HuH-7.5 (cell line): ENCODE measurements at regions not wholly inside any gene's neighbourhood (a gene's known extent, or its start where the extent isn't known, plus 50 kb on each side); places are given as distances from the start of the nearest gene placed in this dataset.

Experiments
- DNase-seq: peaks from one replicate; pipeline ENCODE4 v3.0.0; 2011; ENCODE audit warnings: low spot score

DNA sequence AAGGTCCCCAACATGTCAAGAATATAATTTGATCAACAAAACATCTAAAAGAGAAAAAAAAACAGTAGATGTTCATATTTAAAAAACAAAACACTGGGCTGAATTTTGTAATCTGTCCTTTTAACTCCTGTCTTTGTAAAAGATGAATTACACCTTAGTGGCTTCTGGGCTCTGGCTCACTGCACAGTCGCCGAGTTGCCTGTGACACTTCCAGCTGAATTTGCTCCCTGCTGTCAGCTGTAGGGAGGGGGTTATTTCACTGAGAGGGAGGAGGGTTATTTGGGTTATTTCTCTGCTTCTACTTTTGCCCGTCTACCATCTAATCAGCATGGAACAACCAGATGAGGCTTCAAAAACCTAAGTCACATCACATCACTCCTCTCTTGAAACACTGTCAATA, 193.0 kb upstream of the ZC3H12A start:
- DNase-seq: no peak

GRCh38 chr1:37282764-37283163, 191.6 kb upstream of the ZC3H12A start:
- no peak for DNase-seq

GRCh38 chr1:37284053-37284452, 190.3 kb upstream of the ZC3H12A start:
- no peak for DNase-seq

DNA sequence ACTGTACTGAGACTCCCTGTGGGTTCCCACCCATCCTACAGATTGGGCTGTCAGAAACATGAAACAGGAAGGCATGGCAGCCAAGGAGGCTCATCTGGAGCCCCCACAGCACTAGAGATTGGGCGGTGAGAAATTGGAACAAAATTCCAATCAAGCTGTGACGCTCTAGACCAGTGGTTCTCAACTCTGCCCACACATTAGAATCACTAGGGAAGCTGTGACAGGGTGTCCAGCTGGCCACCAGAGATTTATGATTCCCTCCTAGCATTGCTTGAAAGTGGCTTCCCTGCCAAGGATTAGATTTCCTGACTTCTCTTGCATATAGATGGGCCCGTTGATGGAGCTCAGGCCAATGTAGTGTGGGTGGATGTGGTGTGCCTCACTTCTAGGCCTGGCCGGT, 187.5 kb upstream of the ZC3H12A start:
- no peak for DNase-seq

GRCh38 chr1:37288900-37289299, 185.5 kb upstream of the ZC3H12A start:
- no peak for DNase-seq

DNA sequence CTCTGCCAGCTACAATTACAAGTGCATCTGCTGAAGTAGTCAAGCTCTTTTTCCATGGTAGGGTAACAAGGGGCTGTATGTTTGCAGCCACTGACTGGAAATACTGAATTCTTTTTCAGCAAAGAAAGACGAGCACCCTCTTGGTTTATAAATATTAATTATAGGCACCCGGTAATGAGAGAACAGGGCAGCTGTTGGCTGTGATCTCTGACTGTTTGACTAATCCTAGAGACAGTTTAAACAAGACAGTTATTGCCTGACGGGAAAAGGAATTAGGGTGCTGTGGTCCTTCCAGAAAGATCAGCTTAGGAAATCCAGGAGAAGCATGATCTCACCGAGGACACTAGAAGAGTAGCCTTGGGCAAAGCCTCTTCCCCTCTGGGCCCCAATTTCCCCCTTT, 183.7 kb upstream of the ZC3H12A start:
- no peak for DNase-seq

GRCh38 chr1:37292789-37293188, 181.6 kb upstream of the ZC3H12A start:
- no peak for DNase-seq

DNA sequence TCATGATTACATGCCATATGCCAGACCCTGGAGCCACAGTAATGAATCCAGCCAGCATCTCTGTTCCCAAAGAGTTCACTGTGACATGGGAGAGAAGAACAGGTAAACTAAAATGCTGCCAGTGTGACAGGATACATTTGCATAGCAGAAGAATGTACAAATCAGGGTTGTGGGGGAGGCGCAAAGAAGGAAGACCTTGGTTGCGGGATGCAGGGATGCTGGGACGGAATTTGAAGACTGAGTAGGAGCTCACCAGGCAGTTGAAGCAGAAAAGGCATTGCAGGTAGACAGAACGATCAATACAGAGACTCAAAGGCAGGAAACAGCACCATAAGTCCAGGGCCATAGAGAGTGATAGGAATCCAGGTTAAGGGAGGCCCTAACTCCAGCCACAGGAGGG, 180.3 kb upstream of the ZC3H12A start:
- DNase-seq: no peak

DNA sequence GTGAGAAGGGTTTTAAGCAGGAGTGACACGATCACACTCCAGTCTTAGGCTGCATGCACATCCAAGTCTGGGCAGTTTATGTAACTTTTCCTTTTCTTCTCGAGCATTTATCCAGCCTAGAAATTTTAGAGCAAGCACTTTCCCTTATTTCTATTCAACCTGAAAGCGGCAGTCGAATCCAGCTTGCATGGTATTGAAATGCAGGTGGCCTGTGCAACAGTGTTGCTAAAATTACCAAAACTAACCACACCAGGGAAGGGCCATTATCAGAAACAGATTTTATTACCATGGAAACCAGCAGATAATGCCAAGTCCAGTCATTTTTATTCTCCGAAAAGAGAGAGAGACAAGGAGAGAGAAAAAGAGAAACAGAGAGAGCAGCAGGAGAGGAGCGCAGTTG, 179.9 kb upstream of the ZC3H12A start:
- DNase-seq: no peak

DNA sequence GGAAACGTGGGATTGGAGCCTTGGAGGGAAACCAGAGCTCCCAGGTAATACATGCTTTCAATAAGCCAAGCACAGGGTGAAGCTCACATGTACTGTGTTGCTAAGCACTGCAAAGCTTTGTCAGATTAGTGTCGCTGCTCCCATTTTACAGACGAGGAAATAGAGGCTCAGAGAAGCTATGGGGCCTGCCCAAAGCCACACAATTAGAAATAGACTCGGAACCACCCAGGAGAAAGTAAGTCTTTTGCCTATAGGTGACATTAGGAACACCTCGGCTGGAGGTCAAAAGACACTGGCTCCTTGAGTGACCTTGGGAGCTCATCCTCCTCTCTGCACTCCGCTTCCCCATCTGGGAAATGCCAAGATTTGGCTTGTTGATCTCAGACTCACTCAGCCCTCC, 175.6 kb upstream of the ZC3H12A start:
- no peak for DNase-seq

DNA sequence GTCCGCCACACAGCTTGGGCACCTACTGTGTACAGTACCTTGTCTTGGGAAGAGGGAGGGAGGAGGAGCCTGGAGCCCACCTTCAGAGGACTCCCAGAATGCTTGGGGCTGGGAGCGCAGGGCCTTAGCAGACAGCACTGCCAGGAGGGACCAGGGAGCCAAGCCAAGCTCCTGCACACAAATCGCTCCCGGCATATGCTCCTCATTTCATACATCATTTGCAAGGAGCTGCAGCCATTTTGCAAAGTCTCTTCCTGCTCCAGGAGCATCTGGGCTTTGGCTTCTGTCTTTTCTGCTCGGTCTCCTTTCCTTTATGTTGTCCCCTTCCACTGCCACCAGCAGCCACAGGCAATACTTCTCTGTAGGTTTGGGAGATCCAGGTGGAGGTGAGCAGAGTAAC, 175.2 kb upstream of the ZC3H12A start:
- DNase-seq: no peak

DNA sequence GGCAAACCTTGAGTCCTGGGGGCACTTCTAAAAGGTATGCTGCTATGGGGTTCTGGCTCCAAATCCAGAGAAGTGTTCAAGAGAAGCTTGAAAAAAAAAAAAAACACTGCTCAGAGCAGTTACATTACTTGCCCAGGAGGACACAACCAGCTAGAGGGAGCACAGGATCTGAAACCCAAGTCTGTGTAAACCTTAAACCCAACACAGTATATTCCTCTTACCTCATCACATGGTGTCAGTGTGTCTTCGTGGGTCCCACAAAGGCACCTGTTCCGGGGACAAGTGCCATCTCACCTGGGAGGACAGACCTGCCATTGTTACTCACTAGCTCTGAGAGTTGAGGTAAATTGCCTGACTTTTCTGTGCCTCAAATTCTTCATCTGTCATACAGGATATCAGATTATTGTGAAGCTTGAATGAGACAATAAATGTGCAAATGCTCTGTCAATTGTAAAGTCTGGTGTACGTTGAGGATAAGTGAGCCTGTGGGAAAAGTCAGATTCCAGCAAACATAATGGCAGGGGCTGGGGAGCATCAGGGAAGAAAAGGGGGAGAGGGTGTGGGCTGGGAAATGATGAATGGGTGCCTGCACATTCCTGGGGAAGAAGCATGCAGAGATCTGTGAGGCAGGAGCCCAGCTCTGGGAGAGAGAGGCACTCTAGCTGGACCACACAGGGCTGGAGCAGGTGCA, 170.4 kb upstream of the ZC3H12A start:
- no peak for DNase-seq

DNA sequence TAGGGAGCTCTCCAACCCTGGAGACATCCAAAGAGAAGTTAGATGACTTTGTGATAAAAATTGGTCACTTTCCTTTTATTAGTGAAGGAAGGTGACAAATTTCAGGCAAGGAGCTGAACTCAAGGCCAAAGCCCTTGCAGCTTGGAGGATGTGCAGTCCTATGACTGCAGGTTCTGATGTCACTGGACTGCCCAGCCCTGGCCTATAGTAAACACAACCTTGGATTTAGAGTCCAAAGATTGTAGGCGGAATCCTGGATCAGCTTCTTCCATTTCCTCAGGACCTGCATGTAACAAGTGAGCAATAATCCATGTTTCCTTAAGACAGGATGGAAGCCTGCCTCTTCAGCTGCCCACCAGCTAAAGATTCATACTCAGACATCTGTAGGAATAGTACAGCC, 169.3 kb upstream of the ZC3H12A start:
- no peak for DNase-seq

DNA sequence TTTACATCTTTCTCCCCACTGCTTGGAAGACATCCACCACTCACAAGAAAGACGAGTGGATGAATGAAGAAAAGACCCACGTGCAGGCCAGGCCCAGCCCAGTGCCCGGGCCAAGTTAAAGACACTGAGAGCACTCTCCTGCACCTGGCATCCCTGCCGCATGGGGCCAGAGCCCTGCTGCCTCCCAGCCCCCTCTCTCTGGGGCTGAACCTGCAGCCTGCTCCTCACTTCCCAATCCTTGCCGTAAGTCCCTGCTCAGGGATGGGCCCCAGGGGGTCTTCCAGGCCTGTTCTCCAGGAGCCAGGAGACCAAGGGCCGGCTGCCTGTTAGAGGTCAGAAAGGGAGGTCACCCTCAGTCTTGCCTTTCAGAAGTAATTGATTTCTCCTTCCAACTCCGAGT, 168.5 kb upstream of the ZC3H12A start:
- DNase-seq: no peak

GRCh38 chr1:37306461-37306860, 167.9 kb upstream of the ZC3H12A start:
- DNase-seq: no peak

DNA sequence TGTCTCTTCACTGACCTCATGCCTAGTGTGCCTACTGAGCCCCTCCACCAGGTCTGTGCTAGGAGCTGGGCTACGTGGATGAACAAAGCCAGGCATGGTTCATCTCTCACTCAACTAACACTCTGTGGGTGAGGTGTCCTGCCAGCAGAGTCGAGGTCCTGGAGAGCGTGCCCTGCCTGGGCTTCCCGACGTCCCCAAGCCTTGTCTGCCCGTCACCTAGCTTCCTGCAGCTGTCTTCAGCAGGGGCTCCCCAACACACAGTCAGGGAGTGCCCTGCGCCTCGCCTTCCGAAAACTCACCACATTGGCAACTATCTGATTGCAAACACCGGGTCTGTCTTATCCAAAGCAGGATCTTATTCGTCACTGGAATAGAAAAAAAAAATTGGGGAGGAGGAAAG, 167.5 kb upstream of the ZC3H12A start:
- DNase-seq: no peak

- DNase-seq: no peak
Observed at GRCh38 chr1:37308031-37308960, 166.1 kb upstream of the ZC3H12A start.

GRCh38 chr1:37309574-37309973, 164.8 kb upstream of the ZC3H12A start:
- DNase-seq: no peak

DNA sequence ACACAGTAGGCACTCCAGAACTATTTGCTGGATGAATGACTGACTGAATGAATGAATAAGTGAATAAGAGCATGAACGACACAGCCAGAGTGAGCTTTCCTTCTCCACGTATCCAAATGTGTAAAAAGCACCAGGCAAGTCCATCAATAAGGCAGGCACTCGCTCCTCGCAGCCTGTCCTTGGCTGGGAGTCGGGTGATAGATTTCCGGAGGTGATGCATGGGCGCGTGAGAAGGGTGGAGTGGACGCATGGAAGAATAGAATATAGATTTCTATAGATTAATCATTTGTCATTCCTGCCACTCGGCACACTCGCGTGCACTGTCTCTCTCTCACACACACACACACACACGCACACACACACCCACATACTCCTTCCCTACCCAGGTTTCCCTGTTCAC, 164.3 kb upstream of the ZC3H12A start:
- no peak for DNase-seq

DNA sequence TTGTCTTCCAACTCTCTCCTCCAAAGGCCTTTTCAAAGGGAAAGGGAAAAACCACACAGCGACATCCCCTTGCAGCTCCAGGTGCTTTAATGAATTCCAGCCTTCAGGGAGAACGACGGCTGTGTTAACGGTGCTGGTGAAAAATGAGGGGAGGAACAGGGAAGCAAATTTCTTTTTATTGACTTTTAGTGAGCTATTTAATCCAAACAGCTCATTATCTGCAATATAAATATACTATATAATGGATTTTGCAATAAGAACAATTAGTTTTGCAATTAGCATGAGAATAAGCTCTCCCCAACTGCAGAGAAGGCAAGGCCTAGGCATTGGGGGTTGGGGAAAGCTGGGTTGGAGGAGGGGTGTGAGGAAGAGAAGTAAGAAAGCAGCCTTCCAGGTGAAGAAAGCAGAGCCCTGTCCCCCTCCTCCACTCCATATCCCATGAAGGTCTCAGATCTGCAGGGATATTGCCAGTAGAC, 159.0 kb upstream of the ZC3H12A start:
- DNase-seq: no peak

DNA sequence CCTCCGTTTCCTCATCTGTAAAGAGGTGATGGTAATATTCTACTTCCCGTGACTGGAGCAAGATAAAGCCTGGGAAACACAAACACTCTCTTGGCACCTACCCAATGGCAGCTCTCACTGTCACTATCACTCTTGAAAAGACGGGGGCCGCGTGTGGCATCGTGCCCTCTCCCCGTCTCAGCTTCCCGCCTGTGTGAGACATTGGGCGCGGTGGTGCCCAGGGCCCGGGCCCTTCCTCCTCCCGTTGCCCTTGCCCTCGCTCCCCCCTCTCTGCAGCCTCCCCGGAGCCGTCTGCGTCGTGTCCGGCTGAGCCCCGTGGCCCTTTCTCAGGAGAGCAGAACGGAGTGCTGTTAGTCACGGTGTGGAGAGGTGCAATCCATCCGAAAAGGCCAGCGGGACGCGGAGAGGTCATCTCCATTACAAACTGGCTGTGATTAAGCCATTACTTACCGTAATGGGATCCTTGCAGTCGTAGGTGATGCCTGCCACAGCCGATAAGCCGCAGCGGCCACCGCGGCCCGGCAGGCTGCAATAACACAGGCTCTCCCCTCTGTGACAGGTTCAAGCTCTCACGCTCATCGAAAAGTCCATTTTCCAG, 156.4 kb upstream of the ZC3H12A start:
- no peak for DNase-seq

DNA sequence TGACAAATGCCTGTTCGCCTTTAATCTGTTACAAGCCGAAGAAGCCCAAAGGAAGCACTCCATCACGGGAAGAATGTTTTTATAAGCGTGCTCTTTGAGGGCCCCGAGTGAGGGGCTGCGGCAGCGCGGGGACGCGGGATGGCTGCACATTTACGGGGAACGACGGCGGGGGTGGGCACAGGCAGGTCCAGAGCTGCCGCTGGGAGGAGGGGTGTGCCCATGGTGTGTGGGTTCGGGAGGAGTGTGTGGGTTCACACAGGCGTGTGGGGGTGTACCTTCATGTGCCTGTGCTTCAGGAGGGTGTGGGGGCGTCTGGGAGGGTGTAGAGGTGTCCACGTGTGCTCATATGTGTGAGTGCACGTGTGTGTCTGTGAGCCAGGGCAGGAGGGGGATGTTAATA, 155.9 kb upstream of the ZC3H12A start:
- DNase-seq: no peak

- DNase-seq: no peak
Observed at GRCh38 chr1:37319284-37319683, 155.1 kb upstream of the ZC3H12A start.
